Ascending aorta (tissue), 2 donors: ENCODE measurements at regions not wholly inside any gene's neighbourhood (a gene's known extent, or its start where the extent isn't known, plus 50 kb on each side); places are given as distances from the start of the nearest gene placed in this dataset.

Experiments used
- DNase-seq, 2 donors: peaks; one replicate each; pipeline ENCODE4 v3.0.0-alpha.2; 2019; ENCODE audit warnings: low spot score in 2 of 2
- H3K27ac ChIP-seq, 2 donors: fragments of 200-600 bp; sonication (generic); one replicate each; pipeline ENCODE4 v1.5.1; 2016 to 2017; ENCODE audit warnings: mild to moderate bottlenecking in 1 of 2
- H3K27me3 ChIP-seq: fragments of 200-600 bp; sonication (generic); one replicate; pipeline ENCODE4 v1.5.1; 2017
- H3K36me3 ChIP-seq, 2 donors: fragments of 200-600 bp; sonication (generic); one replicate each; pipeline ENCODE4 v1.5.1; 2016
- H3K4me1 ChIP-seq, 2 donors: fragments of 200-600 bp; sonication (generic); one replicate each; pipeline ENCODE4 v1.5.1; 2016 to 2017; ENCODE audit warnings: mild to moderate bottlenecking in 1 of 2
- H3K4me3 ChIP-seq, 2 donors: fragments of 200-600 bp; sonication (generic); one replicate each; pipeline ENCODE4 v1.5.1; 2016 to 2017; ENCODE audit warnings: mild to moderate bottlenecking in 1 of 2
- H3K9me3 ChIP-seq, 2 donors: fragments of 200-600 bp; sonication (generic); one replicate each; pipeline ENCODE4 v1.5.1; 2016
- CTCF ChIP-seq, 3 experiments: fragments of 200-600 bp in 2 of 3; fragments of 450-650 bp in 1 of 3; sonication (generic) in 2 of 3; IDR thresholded peaks; one replicate each; pipeline ENCODE4 v1.5.1; 2016 to 2019; ENCODE audit warnings: antibody characterized with exemption in 3 of 3, mild to moderate bottlenecking in 1 of 3, moderate library complexity in 1 of 3
- intact Hi-C: fragments of 100-400 bp; cut with DNase I; formaldehyde crosslinking; loops from one replicate; pipeline ENCODE4 v1.15.1; 2023

- H3K4me1 ChIP-seq = no peaks in the 10 kb centered on the region
- DNase-seq = no peak
- H3K27me3 ChIP-seq = no peaks in the 10 kb centered on the region
- H3K9me3 ChIP-seq = no peaks in the 10 kb centered on the region
- intact Hi-C loops = no loop called here
- TF ChIP-seq CTCF (IDR thresholded peaks at IDR 0.05) = no peak
- H3K36me3 ChIP-seq = no peaks in the 10 kb centered on the region
- H3K27ac ChIP-seq = no peak overlapping the region
- H3K4me3 ChIP-seq = no peak overlapping the region
These were observed 440.2 kb upstream of the CCL2 start for GRCh38 chr17:33814852-33815251.

DNA sequence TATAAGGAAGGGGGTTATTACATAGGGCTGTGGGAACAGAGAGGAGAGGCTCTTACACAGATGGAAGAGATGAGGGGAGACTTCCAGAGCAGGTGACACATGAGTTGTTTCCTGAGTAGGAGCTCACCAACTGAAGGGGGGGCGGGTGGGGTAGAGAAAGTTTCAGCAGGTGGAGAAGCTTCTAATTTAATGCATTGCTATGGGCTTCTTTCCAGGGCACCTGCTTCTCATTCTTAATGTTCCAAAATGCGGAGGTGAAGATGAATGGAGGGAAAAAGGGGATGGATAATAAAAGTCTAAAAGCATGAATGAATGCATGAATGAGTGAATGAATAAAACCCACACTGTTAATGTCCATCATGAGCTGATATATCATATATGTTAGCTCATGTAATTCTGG is 439.0 kb upstream of the CCL2 start:
- no peak for TF ChIP-seq CTCF (IDR thresholded peaks at IDR 0.05)
- intact Hi-C loops = no loop called here
- DNase-seq = no peak
- no peak overlapping the region for H3K27ac ChIP-seq
- no peaks in the 10 kb centered on the region for H3K27me3 ChIP-seq
- no peaks in the 10 kb centered on the region for H3K36me3 ChIP-seq
- no peaks in the 10 kb centered on the region for H3K9me3 ChIP-seq
- no peak overlapping the region for H3K4me3 ChIP-seq
- H3K4me1 ChIP-seq = no peaks in the 10 kb centered on the region

DNA sequence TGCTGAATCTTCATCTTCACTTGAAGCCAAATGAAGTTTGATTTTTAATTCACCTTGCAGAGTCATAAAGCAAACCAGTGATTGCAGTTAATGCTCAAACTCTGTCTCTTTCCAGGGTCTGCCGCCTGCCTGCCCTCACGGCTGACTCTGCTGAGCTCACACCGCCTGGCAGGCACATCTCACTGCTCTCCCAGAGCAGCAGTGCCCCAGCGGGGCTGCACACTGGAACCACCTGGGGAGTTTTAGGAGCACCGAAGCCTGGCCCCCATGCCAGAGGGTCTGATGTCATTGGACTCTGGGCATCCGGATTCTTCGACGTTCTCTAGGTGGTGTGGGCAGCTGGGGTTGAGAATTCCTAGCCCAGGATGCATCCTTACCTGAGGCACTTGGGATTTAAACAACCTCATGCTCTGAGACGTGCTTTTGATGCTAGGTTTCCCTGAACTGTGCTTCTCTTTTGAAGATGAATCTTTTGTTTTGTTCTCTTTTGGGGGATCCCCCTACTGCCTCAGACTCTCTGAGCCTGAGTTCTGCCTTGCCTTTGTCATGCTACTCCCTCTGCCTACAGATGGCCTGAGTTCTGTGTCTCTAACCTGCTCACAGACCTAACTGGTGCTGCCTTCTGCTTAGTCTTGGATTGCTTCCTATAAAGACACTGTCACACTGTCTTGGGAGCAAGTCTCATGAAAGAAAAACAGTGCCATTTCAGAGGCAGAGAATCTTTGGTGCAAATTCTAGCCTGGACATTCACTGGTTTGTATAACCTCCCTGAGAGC is 438.1 kb upstream of the CCL2 start:
- H3K9me3 ChIP-seq = no peaks in the 10 kb centered on the region
- no peaks in the 10 kb centered on the region for H3K36me3 ChIP-seq
- DNase-seq = no peak
- H3K4me1 ChIP-seq = no peaks in the 10 kb centered on the region
- H3K27ac ChIP-seq = no peak overlapping the region
- no peak overlapping the region for H3K4me3 ChIP-seq
- no peaks in the 10 kb centered on the region for H3K27me3 ChIP-seq
- intact Hi-C loops = no loop called here
- no peak for TF ChIP-seq CTCF (IDR thresholded peaks at IDR 0.05)

- no peaks in the 10 kb centered on the region for H3K27me3 ChIP-seq
- intact Hi-C loops = no loop called here
- H3K4me1 ChIP-seq = no peaks in the 10 kb centered on the region
- H3K36me3 ChIP-seq = no peaks in the 10 kb centered on the region
- no peak for DNase-seq
- no peaks in the 10 kb centered on the region for H3K9me3 ChIP-seq
- no peak for TF ChIP-seq CTCF (IDR thresholded peaks at IDR 0.05)
- no peak overlapping the region for H3K27ac ChIP-seq
- H3K4me3 ChIP-seq = no peak overlapping the region
These were observed 435.5 kb upstream of the CCL2 start for GRCh38 chr17:33819539-33819938.

DNA sequence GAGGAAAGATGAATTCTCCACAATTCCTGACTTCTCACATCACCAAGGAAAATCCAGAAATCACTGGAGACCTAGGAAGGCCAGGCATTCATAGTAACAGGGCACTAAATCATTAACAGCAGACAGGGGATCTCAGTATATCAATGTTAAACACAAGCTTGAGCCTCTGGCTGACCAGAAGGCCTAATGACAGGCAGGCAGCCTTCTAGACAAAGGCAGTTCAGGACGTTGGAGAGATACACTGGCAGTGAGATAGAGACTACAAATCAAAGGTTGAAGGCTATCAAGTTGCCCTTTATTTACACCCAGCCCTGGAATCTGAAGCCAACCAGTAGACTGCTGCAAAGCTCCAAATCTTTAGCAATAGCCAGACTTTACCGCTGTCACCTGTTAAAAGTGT is 422.8 kb upstream of the CCL2 start:
- Histone ChIP-seq H3K27ac (no peak overlapping the region), H3K36me3 (no peaks in the 10 kb centered on the region), H3K9me3 (no peaks in the 10 kb centered on the region), H3K4me1 (no peaks in the 10 kb centered on the region), H3K27me3 (no peaks in the 10 kb centered on the region), H3K4me3 (no peak overlapping the region)
- intact Hi-C loops = no loop called here
- no peak for TF ChIP-seq CTCF (IDR thresholded peaks at IDR 0.05)
- no peak for DNase-seq

GRCh38 chr17:33837281-33837680 is 417.8 kb upstream of the CCL2 start:
- H3K4me1 ChIP-seq = no peaks in the 10 kb centered on the region
- no peaks in the 10 kb centered on the region for H3K27me3 ChIP-seq
- intact Hi-C loops = no loop called here
- H3K36me3 ChIP-seq = no peaks in the 10 kb centered on the region
- H3K27ac ChIP-seq = no peak overlapping the region
- no peaks in the 10 kb centered on the region for H3K9me3 ChIP-seq
- no peak for TF ChIP-seq CTCF (IDR thresholded peaks at IDR 0.05)
- DNase-seq = no peak
- no peak overlapping the region for H3K4me3 ChIP-seq
